NCI-H1048 (cell line): ENCODE measurements at regions not wholly inside any gene's neighbourhood (a gene's known extent, or its start where the extent isn't known, plus 50 kb on each side); places are given as distances from the start of the nearest gene placed in this dataset.

Source experiments
- DNase-seq: peaks from one replicate; lab custom pipeline; 2025; lab: John Stamatoyannopoulos, UW

- no peak for DNase-seq
Observed at GRCh38 chr4:159041054-159042034, 61.5 kb upstream of the RAPGEF2 start.

DNA sequence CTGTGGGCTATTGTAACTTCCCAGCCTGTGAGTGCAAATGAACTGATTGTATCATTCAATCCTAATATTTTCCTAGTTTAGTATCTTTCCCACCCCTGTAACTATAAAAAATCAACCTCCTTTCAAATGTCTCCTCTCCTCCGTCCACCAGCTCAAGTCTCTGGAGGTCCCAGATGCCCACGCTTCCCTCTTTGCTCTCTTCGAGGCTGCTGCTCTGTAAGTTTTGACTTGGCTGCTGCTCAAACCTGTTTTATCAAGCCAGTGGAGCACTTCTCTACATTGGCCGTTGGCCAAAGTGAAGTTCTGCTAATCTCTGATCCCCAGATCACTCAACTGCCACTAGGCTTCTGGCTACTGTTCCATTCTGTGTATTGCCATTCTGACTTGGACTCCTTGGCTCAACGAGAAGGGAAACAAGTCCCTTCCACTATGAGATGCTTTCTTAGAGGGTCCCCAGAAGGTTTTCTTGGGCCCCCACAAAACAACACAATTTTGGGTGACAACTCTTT is 60.7 kb upstream of the RAPGEF2 start:
- DNase-seq: no peak

- DNase-seq: no peak
Observed at GRCh38 chr4:159042868-159043267, 60.0 kb upstream of the RAPGEF2 start.

DNA sequence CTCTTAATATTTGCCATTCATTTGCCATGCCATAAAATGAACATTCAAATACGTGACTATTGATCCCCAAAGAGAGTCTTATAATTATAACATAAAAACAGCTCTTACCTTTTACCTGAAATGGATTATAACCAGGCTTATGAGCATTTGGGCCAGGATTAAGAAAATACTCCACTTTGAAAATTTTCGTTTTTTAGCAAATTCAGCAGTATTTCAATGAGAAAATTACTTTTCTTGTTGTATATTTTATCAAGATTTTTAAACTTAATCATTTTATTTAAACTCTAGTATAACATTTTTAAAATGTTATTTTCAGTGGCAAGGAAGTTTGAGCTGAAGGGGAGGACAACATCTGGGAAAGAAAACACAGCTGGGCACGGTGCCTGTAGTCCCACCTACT is 59.0 kb upstream of the RAPGEF2 start:
- no peak for DNase-seq

DNA sequence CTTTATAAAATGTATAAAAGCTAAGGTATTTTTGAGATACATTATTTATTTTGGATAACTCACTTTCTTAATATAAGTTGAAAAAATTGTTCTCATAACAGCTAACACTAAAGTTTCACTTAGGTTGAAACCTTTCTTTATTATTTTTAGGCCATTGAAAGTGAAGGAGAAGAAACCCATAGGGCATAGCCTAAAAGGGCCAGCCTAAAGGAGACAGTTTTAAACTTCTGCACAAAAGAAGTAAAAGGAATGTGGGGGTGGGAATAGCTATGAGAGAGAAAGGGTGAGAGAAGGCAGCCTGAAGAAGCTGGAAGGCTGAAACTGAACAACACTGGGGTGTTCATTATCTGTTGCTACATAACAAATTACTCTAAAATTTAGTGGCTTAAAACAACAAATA is 57.6 kb upstream of the RAPGEF2 start:
- no peak for DNase-seq

GRCh38 chr4:159046683-159047082 is 56.2 kb upstream of the RAPGEF2 start:
- no peak for DNase-seq

DNA sequence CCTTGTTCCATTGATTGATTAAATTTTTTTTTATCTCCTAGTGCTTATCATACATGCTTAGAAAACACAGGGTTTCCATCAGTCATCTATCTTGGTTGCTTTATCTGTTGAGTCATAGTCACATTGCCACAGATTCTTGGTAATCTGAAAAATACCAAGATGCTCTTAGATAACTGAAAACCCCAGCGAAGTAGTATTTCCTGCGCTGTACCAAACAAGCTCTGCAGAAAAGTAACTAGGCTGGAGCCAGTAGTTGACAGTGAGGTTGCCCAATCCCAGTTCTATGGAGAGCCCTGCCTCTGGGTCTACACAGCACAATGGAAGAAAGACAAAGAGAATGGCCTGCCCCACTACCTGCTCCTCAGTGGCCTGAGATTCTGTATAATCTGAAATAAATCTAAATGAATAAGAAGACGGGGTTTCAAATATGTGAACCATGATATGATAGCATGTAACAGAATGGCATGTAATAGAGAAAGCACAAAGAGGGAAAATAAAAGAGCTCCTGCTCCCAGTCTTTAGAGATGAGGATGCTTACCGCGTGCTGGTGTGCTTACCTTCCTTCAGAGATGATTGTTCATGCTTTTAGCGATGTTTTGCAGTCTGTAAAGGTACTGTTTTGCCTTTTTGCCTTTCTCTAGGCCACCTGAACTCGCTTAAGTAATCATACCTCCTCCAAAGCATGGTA is 55.3 kb upstream of the RAPGEF2 start:
- no peak for DNase-seq

- DNase-seq: peak; percentile 47
Observed at GRCh38 chr4:159048166-159048886, 54.6 kb upstream of the RAPGEF2 start.

DNA sequence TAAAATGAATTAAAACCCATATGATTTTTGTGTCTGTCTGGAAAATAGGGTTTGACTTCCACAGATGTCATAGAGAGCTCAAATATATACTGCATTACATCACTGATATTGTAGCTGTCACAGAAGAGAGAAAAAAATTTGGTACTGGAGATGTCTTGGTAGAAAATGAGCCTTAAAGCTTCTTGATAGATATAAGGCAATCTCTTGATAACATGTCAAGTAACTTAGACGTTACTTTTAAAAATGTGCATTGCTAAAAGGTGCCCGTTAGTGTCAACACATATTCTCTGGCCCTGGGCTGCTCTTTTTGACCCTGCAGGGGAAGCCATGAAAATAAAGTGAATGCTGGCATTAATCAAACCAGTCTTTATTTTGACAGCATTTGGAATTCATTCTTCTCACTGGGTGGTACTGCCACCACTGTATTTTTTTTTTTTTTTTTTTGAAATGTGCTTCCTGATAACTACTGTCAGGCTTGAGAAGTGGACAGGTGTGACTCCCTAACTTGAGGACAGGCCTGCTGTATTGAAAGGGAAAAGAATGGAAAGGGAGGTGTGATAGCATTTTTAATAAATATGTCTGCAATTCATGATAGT is 53.0 kb upstream of the RAPGEF2 start:
- DNase-seq: no peak

DNA sequence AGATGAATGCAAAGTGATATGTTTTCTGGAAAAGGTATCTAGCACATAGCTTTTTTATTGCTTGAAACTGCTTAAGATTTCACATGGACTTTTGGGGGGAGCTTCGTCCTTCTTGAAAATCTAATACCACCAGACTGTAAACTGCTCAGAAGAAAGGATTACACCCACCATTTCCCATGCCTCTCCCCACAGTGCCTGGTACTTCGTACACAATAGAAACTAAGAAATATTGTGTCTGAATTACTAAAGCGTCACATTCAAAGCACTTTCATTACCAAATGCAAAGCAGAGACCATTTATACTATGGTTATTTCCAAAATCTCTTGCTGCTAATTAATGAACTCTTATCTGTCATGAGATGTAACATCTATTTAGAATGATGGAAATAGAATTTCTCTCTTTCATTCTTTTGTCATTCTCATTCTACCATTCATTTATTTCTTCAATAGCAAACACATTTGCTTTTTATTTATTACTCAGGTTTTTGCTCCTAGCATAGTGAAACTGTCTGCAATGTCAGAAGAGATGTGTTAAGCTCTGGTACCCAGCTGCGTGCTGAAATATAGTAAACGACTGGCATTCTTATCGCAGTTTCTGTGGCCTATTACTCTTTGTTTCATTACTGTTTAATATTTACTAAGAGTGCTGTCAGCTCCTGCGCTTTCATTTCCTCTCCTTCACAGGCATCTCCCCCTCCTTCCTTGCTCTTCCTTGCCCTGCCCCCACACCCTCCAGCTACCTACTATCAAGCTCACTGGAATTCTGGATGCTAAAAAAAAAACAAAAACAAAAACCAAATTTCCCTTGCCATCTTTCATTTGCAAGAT is 51.4 kb upstream of the RAPGEF2 start:
- no peak for DNase-seq

DNA sequence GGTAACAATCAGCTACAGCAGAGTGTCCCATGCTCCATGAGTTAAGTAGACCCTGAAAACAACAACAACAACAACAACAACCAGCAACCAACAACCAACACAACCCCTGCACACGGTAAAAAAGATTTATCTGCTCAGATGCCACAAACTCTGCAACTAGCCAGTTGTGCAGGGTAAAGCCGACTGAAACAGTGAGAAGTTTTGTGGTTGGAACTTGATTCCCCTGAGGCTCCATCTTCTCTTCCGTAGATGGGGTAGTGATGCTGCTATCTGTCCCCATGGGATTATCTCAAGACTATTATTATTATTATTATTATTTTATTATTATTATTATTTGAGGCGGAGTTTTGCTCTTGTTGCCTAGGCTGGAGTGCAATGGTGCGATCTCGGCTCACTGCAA is 50.6 kb upstream of the RAPGEF2 start:
- DNase-seq: no peak
